Ascending aorta (tissue), 2 donors: ENCODE measurements at regions not wholly inside any gene's neighbourhood (a gene's known extent, or its start where the extent isn't known, plus 50 kb on each side); places are given as distances from the start of the nearest gene placed in this dataset.
"Not testable (repeated sequence)": the region's sequence is repeated elsewhere in the genome, so short reads cannot be mapped to it uniquely, and the experiment has no call there.

Source experiments
- DNase-seq, 2 donors: peaks; one replicate each; pipeline ENCODE4 v3.0.0-alpha.2; 2019; ENCODE audit warnings: low spot score in 2 of 2
- H3K27ac ChIP-seq, 2 donors: fragments of 200-600 bp; sonication (generic); one replicate each; pipeline ENCODE4 v1.5.1; 2016 to 2017; ENCODE audit warnings: mild to moderate bottlenecking in 1 of 2
- H3K27me3 ChIP-seq: fragments of 200-600 bp; sonication (generic); one replicate; pipeline ENCODE4 v1.5.1; 2017
- H3K36me3 ChIP-seq, 2 donors: fragments of 200-600 bp; sonication (generic); one replicate each; pipeline ENCODE4 v1.5.1; 2016
- H3K4me1 ChIP-seq, 2 donors: fragments of 200-600 bp; sonication (generic); one replicate each; pipeline ENCODE4 v1.5.1; 2016 to 2017; ENCODE audit warnings: mild to moderate bottlenecking in 1 of 2
- H3K4me3 ChIP-seq, 2 donors: fragments of 200-600 bp; sonication (generic); one replicate each; pipeline ENCODE4 v1.5.1; 2016 to 2017; ENCODE audit warnings: mild to moderate bottlenecking in 1 of 2
- H3K9me3 ChIP-seq, 2 donors: fragments of 200-600 bp; sonication (generic); one replicate each; pipeline ENCODE4 v1.5.1; 2016
- CTCF ChIP-seq, 3 experiments: fragments of 200-600 bp in 2 of 3; fragments of 450-650 bp in 1 of 3; sonication (generic) in 2 of 3; IDR thresholded peaks; one replicate each; pipeline ENCODE4 v1.5.1; 2016 to 2019; ENCODE audit warnings: antibody characterized with exemption in 3 of 3, mild to moderate bottlenecking in 1 of 3, moderate library complexity in 1 of 3
- intact Hi-C: fragments of 100-400 bp; cut with DNase I; formaldehyde crosslinking; loops from one replicate; pipeline ENCODE4 v1.15.1; 2023

DNA sequence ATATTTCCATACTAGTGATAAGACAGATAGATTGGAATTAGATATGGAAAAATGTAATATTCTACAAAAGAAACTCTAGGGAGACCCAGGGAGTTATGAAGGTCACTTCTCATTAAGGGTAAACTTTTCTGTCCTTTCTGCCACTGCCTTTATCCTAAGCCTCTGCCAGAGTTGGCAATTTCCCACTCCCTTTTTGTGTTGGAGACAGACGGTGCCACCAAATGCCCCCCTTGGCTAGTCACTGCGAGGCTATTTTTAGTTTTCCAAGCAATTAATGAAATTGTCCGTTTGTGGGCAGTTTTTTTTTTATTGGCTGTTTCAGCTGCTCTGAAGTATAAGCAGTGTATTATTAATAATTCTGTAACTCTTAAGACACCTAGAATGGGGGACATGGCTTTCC lies 67.6 kb upstream of the TENM4 start:
- Histone ChIP-seq H3K9me3 (no peaks in the 10 kb centered on the region), H3K27me3 (no peaks in the 10 kb centered on the region), H3K4me1 (peaks cover 0 to 4% of the 10 kb centered on the region in 2 donors), H3K4me3 (no peak overlapping the region), H3K27ac (no peak overlapping the region), H3K36me3 (no peaks in the 10 kb centered on the region)
- intact Hi-C loops: no loop called here
- no peak for DNase-seq
- no peak for TF ChIP-seq CTCF (IDR thresholded peaks at IDR 0.05)

DNA sequence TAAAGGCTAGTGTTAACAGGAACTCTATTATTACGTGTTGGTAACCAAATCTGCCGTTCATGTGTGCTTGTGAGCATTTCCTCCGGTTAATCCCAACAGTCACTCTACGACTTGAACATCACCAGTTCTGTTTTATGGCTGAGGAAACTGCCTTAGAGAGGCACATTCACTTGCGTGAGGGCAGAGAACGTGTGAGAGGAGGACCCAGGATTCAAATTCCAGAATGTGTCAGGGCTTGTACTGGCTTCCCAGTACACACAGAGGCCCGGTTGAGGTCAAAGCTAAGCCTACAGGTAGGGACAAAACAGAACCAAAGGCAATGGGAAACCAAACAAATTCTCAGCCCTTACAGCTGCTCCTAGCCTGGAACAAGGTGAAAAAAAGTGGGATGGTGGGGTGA lies 66.9 kb upstream of the TENM4 start:
- no peaks in the 10 kb centered on the region for H3K27me3 ChIP-seq
- no peak overlapping the region for H3K27ac ChIP-seq
- H3K9me3 ChIP-seq: no peaks in the 10 kb centered on the region
- H3K4me1 ChIP-seq: peaks cover 0 to 8% of the 10 kb centered on the region in 2 donors
- no peak for TF ChIP-seq CTCF (IDR thresholded peaks at IDR 0.05)
- no peak overlapping the region for H3K4me3 ChIP-seq
- DNase-seq: no peak
- intact Hi-C loops: no loop called here
- H3K36me3 ChIP-seq: no peaks in the 10 kb centered on the region

GRCh38 chr11:79506734-79507344 lies 66.0 kb upstream of the TENM4 start:
- intact Hi-C loops: no loop called here
- Histone ChIP-seq H3K27ac (no peak overlapping the region), H3K9me3 (no peaks in the 10 kb centered on the region), H3K27me3 (no peaks in the 10 kb centered on the region), H3K4me1 (peaks cover 0 to 8% of the 10 kb centered on the region in 2 donors), H3K4me3 (no peak overlapping the region), H3K36me3 (no peaks in the 10 kb centered on the region)
- TF ChIP-seq CTCF (IDR thresholded peaks at IDR 0.05): no peak
- DNase-seq: no peak

DNA sequence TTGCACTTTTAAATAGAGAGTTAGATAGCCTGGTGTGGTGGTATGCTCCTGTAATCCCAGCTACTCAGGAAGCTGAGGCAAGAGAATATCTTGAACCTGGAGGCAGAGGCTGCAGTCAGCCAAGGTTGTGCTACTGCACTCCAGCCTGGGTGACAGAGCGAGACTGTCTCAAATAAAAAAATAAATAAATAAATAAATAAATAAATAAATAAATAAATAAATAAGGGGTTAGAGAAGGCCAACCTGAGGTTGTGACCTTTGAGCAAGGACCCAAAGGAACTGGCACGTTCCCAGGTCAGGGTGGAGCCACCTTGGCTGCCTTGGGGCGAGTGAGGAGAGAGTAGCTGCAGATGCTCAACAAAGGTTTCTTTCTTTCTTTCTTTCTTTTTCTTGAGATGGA lies 65.3 kb upstream of the TENM4 start:
- no peak for TF ChIP-seq CTCF (IDR thresholded peaks at IDR 0.05)
- H3K9me3 ChIP-seq: no peaks in the 10 kb centered on the region
- peaks cover 0 to 8% of the 10 kb centered on the region in 2 donors for H3K4me1 ChIP-seq
- no peak for DNase-seq
- intact Hi-C loops: no loop called here
- no peaks in the 10 kb centered on the region for H3K27me3 ChIP-seq
- H3K27ac ChIP-seq: no peak overlapping the region
- no peaks in the 10 kb centered on the region for H3K36me3 ChIP-seq
- H3K4me3 ChIP-seq: no peak overlapping the region

- DNase-seq: no peak
- Histone ChIP-seq H3K4me1 (peaks cover 0 to 8% of the 10 kb centered on the region in 2 donors), H3K27me3 (no peaks in the 10 kb centered on the region), H3K9me3 (no peaks in the 10 kb centered on the region), H3K36me3 (no peaks in the 10 kb centered on the region), H3K4me3 (no peak overlapping the region), H3K27ac (peak overlapping the region in 1 of 2 donors; percentile 26)
- intact Hi-C loops: no loop called here
- no peak for TF ChIP-seq CTCF (IDR thresholded peaks at IDR 0.05)
Measured at GRCh38 chr11:79503028-79503427, 62.2 kb upstream of the TENM4 start.

DNA sequence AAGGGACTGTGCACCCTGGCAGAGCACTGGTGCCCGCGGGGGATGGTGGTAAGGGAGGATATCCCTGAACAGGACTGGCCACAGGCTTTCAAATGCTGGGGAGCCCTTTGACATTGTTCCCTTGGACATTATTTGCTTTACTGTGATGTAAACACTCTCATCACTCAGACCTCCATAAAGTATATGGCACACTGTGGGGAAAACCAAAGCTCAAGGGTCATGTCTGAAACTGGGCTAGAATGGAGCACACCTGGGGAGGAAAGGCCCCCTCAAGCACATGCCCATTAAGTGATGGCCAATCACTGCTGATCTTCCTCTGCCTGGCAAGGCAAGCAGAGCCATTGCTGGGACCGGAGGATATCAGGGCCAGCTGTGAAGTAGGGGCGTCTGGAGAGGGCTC lies 60.9 kb upstream of the TENM4 start:
- Histone ChIP-seq H3K27me3 (no peaks in the 10 kb centered on the region), H3K27ac (no peak overlapping the region), H3K9me3 (no peaks in the 10 kb centered on the region), H3K36me3 (no peaks in the 10 kb centered on the region), H3K4me3 (no peak overlapping the region), H3K4me1 (peaks cover 0 to 8% of the 10 kb centered on the region in 2 donors)
- TF ChIP-seq CTCF (IDR thresholded peaks at IDR 0.05): no peak
- intact Hi-C loops: no loop called here
- no peak for DNase-seq

DNA sequence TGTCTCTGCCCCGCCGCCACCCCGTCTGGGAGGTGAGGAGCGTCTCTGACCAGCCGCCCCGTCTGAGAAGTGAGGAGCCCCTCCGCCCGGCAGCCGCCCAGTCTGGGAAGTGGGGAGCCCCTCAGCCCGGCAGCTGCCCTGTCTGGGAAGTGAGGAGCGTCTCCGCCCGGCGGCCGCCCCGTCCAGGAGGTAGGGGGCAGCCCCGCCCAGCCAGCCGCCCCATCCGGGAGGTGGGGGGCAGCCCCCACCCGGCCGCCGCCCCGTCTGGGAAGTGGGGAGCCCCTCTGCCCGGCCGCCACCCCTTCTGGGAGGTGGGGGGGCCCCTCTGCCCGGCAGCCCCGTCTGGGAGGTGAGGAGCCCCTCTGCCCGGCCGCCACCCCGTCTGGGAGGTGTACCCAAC lies 59.1 kb upstream of the TENM4 start:
- not testable (repeated sequence) for DNase-seq

More for the DNA sequence above, 59.1 kb upstream of the TENM4 start:
- H3K36me3 ChIP-seq, intact Hi-C loops, H3K4me1 ChIP-seq, H3K9me3 ChIP-seq, H3K27me3 ChIP-seq, H3K27ac ChIP-seq, H3K4me3 ChIP-seq: not testable (repeated sequence)
